HG03039 (cell line): ENCODE measurements at regions not wholly inside any gene's neighbourhood (a gene's known extent, or its start where the extent isn't known, plus 50 kb on each side); places are given as distances from the start of the nearest gene placed in this dataset.
"Not testable (repeated sequence)": the region's sequence is repeated elsewhere in the genome, so short reads cannot be mapped to it uniquely, and the experiment has no call there.

Source experiments
- ATAC-seq: cut with Tn5 transposase; IDR thresholded peaks from one replicate; pipeline ENCODE4 v1.9.1; 2021; ENCODE audit warnings: mild to moderate bottlenecking, moderate library complexity; ENCODE audit not compliant: unreplicated experiment

DNA sequence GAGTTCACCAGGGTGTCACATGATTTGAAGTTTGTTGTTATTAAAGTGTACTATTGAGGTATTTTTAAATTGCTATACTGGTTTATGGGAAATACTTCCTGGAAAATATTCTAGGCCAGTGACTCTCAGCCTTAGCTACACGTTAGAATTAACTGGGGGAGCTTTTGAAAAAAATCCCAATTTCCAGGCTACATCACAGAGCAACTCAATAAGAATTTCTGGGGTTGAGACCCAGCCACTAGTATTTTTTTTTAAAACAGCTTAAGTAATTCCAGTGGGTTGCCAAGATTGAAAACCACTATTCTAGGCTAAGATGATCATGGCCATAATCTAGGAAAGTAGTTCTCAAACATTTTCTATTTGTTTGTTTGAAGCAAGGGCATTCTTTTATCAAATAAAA lies 142.9 kb upstream of the GRIA1 start:
- no peak for ATAC-seq

DNA sequence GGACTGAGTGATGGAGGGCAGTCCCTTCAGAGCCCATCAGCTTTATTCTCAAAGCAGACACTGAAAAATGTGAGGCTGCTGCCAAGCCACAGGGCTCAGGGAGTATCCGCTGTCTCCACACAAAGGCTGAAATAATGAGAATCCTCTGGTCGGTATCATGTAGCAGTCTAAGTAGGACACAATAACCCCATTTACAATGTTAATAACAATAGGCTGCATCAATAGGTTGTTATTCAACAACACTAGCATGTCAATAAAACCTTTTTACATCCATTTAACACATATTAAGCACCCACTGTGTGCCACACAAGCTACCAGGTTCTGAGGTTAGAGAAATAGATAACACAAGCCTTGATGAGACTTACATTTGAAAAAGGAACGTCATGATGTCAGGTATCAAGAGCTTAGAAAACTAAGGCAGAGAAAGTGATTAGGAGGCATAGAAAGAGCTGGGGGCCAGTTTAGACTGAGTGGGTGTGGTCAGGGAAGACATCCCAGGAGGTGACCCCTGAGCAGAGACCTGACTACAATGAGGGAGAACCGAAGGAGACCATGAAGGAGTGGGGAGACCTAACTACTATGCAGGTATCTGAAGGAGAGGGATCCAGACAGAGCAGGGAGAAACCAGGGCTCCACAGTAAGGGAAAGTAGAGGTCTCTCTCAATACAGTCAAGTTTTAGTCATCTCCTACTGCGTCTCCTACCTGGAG lies 140.1 kb upstream of the GRIA1 start:
- no peak for ATAC-seq

DNA sequence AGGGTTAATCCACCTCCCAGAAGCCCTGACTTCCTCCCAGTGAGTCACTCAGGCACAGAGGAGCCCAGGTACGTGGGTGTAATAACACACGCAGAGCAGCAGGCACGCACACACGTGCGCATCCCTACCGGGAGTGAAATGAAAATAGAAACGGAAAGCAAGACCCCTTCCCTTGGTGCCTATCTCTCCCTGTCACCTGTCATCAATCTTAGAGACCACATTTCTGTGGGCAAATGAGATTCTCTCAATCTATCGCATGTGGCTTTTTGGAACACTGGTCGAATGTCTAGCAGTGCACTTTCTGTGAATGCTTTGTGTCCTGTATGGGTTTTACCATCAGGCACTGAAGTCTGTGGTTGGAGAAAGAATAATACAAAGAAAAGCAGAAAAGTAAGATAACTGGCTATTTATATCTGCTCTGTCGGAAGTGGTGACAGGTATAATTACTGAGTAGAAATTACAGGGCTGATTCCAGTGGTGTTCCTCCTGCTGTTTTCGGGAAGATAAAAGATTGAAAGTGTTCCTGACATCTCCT lies 137.7 kb upstream of the GRIA1 start:
- ATAC-seq, result peak; percentile 82

DNA sequence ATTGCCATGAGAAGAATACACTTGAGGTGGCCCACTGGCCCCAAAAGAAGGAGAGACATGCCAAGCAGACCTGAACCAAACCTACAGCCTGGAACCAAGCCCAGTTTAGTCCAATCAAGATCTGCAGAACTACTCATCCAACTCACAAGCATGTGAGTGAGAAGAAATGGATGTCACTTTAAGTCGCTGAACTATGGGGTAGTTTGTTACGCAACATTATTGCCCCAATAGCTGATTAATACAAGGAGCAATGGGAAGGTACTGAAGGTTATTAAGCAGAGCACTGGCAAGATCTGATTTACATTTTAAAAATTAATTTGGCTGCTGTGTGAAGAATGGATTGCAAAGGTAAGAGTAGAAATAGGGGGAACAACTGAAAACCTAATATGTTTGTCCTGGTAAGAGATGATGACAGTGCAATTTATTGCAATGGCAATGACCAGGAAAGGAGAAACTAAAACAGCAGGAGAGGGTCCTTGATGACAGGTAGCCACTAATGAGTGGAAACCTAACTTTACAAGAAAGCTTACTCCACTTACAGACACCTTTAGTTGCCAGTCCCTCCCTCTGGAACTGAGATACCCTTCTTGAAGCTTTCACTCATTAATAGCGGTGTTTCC lies 132.9 kb upstream of the GRIA1 start:
- no peak for ATAC-seq

DNA sequence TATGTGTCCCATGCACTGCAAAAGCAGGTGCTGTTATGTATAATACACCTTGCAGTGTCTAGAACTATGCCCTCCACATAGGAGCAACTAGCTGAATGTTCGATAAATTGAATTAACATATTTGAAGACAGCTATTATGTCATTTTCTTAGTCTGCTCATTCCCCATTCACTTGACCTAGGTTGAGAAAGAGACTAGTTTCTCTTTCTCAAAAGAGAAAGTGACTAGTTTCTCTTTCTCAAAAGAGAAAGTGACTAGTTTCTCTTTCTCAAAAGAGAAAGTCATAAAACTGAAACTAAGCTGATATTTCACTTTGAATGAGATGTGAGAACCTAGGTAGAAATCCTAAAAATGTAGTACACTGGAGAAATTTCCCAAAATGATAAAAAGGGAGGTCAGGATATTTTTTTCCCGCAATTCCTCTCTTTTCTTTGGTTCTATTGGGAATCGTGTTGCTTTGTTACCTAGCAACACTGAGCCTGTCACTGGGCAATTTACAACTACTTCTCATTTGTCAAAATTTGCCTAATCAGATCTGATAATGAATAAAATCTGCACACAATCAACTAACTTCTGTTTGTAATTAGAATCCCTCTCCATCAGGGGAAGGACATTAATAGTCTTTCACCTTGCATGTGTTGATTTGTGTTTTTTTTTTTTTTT lies 132.0 kb upstream of the GRIA1 start:
- ATAC-seq, result peak; percentile 77

DNA sequence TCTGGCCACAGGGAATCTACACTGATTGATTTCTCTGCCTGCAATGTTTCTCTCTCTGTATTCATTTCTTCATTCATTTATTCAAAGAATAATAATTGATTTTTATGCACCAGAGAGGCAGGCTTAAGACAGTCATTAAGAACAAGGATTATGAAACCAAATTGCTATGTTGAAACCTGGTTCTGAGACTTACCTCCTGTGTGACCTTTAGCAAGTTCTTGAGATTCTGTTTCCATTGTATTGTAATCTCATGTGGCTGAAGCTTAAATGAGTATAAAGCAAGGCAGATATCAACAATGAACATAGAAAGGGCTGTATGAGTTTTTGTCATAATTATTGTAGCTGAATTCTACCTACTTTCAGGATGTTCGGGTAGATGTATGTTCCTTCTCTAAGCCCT lies 129.6 kb upstream of the GRIA1 start:
- no peak for ATAC-seq

DNA sequence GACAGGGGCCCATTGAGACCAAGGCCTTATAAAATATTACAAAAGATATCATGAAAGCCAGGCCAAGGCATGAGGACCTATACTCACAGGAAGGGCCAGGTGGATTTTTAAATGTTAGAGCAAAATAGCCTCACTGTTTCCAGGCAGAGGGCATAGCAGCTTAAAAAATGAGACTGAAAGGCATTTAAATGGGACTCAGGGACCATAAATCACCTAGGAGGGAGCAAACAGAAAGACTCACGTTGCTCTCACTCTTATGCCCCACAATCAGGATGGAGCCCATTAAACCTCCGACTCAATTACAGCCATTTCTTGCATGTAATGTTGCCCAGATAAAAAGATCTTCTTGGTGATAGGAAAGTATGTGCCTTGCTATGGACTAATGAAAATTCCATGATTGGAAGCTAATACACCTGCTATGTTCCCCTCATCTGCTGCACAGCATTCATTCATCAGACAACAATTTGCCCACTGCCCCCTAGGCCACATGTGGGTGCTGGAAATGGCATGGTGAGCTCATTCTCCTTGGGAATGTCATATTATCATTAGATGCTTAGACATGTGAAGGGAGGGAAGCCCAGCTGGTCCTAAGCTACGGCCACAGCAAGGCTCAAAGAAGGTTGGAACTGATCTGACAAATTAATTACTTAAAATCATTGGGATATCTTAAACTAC lies 128.6 kb upstream of the GRIA1 start:
- ATAC-seq, result no peak

DNA sequence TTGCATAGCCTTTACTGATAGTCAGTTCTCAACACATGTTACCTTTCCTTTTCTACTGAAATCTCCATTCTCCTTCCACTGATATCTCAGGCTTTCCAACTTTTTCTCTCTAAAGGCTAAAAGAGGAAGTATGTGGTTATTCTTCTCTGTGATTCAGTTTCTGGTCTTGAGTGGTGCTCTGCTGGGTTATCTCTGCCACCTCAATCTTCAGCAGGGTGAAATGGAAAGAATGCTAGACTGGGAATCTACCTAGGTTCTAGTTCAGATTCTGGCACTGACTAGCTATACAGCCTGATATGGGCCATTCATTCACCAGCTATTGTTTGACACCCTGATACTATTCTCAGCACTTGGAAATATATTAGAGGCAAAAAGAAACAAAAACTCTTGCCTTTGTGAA lies 124.9 kb upstream of the GRIA1 start:
- peak; percentile 60 for ATAC-seq

DNA sequence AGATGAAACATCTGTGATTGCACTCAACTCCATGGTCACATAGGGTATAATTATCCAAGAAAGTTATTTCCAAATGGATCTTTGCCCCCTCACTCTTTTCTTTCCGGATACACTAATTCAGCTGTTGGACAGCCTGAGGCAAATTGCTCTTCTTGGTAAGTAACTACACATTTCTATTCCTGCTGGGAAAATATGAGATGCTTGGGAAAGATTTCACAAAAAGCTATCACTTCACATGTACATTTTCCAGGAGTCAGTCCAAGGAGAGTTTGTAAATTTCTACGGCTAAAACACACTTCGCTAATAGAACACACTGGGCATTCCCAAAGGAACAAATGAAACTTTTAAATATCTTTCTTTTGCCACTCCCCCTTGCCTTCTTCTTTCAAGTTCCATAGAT lies 123.0 kb upstream of the GRIA1 start:
- no peak for ATAC-seq

DNA sequence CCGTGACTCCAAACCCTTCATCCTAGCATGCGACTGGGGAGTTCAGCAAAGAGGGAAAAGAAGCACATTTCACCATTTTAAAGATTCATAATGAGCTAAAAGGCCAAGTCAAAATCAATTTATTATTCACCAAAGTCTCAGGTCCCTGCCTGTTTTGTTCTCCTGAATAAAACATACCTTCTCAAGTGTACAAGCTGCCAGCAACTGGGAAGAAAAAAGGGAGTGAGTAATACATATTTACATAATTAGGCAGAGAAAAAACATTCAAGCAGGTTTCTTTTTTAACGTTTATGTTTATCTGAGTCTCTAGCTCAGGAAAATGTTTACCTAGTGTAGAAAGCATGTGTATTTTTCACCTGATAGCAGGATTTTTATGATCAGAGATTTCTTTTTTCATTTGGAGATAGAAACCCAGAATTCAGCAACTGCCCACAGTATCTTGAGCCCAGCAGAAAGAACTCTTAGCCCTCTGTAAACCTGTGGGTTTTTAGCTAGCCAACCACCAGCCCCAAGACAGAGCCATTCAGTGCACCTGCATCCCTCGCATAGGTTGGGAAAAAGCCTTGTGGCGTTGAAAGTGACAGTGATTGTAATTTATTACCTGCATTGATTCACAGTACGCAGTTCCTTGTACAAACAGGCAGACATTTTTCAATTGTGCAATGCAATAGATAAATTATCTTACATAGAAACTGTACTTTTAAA lies 117.9 kb upstream of the GRIA1 start:
- ATAC-seq, result no peak

DNA sequence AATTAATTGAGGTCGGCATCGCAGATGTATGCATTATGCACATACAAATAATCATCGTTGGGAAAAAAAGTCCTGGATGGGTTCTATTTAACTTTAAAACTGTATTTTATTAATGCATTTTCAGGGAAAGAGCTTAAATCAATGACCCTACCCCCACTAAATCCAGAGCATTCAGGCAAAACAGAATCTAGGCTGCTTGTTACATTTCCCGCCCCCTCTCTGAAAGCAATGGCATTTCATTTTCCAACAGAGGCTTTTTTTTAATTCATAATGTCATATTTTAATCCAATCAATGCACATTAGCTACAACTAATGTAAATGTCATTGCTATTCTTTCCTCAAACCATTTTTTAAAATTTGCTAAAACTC lies 117.4 kb upstream of the GRIA1 start:
- no peak for ATAC-seq

DNA sequence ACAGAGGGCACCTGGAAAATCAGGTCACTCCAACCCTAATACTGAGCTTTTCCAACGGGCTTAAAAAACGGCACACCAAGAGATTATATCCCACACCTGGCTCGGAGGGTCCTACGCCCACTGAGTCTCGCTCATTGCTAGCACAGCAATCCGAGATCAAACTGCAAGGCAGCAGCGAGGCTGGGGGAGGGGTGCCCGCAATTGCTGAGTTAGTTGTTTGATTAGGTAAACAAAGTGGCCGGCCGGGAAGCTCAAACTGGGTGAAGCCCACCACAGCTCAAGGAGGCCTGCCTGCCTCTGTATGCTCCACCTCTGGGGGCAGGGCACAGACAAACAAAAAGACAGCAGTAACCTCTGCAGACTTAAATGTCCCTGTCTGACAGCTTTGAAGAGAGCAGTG lies 108.8 kb upstream of the GRIA1 start:
- not testable (repeated sequence) for ATAC-seq

DNA sequence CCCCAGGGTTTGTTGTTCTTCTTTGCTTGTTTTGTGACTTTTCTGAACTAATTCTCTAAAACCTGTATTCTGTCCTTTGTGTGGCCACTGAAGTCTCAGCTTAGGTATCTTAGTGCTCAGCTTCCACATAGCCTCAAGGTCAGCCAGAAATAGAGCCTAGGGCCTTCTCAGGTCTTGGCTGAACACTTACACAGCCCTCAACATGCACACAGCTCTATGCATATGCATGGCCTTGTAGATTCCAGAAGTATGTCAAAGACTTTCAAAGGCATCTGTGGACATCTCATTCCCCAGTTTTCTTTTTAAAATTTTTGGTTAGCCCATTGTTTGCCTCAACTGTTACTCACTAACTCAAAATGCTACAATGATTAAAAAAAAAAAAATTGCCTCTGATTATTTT lies 99.9 kb upstream of the GRIA1 start:
- no peak for ATAC-seq

DNA sequence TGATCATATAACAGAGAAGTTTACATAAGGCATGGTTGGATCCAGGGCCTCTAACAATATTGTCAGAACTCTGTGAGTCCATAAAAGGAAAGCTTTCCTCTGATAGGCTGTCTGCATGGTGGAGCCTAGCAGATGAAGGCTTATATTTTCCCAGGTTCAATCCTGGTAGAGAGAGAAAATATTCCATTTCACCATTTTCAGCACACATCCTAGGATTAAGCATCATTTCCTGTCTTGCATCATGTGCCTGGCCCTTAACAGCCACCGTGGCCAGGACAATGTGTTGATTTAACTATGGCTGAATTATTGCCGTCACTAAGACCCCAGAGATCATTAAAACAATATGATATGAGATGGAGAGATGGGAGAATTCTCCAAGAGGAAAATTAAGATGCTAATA lies 90.9 kb upstream of the GRIA1 start:
- no peak for ATAC-seq

DNA sequence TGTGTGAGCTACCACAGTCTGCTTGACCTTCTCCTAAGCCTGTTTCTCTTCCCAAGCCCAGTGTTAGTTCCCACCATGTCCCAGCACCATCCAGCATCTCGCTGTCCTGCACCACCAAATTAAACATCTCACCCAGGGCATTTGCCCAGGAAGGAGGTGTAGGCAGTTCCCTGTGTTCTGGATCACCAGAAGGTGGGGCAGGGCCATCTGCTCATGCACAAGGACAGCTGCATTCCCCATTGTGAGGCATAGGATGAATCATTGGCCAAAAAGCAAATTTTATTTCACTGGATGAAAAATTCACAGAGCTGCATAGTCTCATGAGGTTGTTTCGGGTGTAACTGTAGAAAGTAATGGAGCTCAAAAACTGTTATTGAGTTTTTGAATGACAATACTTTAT lies 89.5 kb upstream of the GRIA1 start:
- ATAC-seq, result no peak

DNA sequence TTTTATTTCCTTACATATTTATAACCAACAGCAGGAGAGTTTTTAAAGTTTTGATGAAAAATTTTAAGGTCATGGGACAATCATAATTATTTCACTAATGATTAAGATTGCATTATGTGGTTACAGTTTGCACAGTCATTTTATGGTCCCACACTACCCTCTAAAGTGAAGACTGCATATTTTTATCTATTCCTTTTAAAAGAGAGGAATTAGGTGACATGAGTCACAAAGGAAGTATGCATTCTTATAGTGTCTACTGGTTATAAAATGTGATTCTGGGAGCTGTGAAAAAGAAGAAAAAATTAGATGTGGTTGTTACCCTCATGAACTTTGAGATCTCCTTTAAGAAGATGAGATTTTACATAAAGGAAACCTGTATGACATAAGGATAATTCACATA lies 87.9 kb upstream of the GRIA1 start:
- ATAC-seq, result no peak

DNA sequence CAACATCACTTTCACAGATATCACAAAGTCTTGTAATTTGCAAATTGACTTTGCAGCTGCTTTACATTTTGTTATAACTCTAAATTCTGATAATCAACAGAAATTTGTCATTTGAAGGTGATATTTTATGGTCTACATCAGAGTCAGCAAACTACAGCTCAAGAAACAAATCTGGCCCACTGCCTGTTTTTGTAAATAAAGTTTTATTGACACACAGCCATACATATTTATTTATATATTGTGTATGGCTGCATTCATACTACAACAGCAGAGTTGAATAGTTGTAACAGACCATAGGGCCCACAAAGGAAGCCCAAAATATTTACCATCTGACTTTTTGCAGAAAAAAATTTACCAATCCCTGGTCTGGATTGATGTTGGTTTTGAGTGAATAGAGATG lies 87.0 kb upstream of the GRIA1 start:
- ATAC-seq, result no peak

DNA sequence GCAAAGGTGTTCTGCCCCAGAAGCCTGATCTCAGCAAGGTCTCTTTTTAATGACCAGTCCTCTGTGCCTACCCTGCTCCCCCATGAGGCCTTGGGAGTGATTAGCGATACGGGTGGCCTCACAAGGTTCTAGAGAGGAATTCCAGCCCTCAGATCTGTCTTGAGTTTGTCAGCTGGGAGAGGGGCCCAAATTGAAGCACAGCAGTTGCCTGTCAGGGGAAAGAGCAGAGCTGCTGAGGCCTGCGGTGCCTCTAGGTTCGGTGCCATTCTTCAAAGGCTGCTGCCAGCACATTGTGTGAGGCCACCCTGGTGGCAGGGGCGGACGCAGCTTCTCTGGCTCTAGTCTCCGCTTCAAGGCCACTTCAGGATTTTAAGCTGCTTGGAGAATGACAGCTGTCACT lies 85.7 kb upstream of the GRIA1 start:
- no peak for ATAC-seq

DNA sequence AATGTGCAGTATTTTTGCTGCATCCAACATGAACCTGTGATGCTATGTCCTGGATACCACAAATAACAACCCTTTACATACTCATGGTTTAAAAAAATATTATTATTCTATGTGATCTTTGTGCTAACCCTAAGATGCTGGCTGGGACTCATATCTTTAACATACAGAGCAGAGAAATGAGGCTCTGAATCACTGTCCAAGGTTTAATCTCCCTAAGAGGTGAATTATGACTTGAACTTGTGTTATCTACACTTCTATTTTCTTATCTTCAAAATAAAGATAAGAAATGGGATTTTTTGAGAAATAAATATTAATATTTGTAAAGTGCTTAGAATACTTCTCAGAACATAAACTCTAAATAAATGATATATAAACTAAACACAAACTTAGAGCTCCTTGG lies 68.8 kb upstream of the GRIA1 start:
- ATAC-seq, result no peak

DNA sequence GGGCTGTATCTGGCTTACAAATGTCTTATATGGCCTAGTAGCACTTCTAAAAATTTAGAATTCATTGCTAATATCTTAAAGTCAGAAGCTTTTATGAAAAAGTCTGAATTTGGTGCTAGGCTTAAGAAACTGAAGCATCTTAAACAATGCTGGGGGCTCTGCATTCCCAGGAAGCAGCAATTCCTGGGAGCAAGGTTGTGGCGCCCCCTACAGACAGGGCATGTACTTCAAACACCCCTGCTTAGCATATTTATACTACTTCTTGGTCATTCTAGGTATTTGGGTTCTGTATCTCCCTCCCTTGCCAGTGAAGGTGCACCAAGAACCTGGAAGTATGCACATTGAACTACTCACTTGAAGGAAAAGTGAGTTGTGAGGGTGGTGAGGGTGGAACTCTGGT lies 64.6 kb upstream of the GRIA1 start:
- no peak for ATAC-seq

DNA sequence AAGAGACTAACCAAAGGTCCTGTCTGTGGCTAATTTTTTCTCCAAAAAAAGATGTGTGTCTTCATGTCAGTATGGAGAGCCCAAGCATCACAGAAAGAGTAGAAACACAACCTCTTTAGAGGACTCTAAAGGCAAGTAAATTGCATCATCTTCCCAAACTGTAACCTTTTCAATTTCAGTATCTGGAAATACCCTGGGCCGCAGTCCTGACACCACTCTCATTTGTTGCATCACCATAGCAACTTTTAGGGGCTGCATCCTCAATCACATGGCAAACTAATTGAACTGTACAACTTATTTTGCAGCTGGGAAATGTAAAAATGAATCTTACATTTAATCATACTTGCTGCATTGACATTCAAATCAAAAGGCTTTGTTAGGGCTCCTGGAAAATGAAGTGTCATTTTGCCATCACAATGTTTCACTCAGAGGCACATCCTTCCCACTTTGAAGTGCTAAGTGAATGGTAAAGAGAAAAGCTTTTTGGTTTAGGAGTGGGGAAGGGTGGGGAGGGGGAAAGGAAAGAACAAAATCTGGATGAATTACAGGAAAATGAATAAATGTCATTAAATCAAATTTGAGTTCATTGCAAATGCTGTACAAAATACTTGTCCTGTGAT lies 60.6 kb upstream of the GRIA1 start:
- ATAC-seq, result peak; percentile 70
